ENCODE measurements at regions not wholly inside any gene's neighbourhood (a gene's known extent, or its start where the extent isn't known, plus 50 kb on each side); places are given as distances from the start of the nearest gene placed in this dataset.

DNA sequence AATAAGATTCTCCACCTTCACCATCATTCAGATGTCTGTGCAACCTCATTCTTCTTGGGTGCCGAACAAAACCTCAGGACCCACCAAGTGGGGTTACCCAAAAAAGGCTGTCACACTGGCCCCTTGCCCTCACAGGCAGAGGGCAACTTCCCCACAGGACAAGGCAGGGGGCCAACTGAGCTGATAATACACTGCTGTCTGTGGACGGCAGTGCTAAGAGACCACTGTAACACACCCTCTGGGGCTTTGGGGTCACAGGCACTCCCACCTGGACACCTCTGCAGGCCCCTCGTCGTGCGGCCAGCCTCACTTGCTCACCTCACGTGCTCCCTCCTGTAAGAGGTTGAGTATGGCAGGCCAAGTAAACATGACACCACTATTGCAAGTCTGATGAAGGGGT is 515.8 kb upstream of the COX7C start (continued):
- TF ChIP-seq JUND (IDR thresholded peaks at IDR 0.05; ENCODE audit: borderline replicate concordance, low read depth, low read length) (no peak), JUND (tag; IDR thresholded peaks at IDR 0.05; ENCODE audit: borderline replicate concordance, low read depth, low read length) (no peak), BMI1 (IDR thresholded peaks at IDR 0.05; ENCODE audit: low read length) (no peak), FOXK2 (conservative IDR thresholded peaks at IDR 0.05 in 1 of 2, IDR thresholded peaks at IDR 0.05 in 1 of 2; ENCODE audit: low read depth in 2 of 2) (no peak), NCOA2 (IDR thresholded peaks at IDR 0.05; ENCODE audit: partially characterized antibody in 2 of 2) (no peak), POLR3G (IDR thresholded peaks at IDR 0.05; ENCODE audit: extremely low read depth, insufficient read length, insufficient replicate concordance) (no peak)

DNA sequence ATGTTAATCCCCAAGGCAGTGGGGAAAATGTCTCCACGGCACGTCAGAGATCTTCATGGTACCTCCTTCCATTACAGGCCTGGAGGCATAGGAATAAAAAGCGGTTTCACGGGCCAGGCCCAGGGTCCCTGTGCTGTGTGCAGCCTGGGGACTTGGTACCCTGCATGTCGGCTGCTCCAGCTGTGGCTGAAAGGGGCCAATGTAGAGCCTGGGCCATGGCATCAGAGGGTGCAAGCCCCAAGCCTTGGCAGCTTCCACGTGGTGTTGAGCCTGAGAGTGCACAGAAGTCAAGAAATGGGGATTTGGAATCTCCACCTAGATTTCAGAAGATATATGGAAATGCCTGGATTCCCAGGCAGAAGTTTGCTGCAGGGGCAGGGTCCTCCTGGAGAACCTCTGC is 508.9 kb upstream of the COX7C start:
- H3K4me2 ChIP-seq (ENCODE audit: insufficient read depth, low read length): no peak overlapping the region
- H4K20me1 ChIP-seq (replicated peaks; ENCODE audit: control insufficient read depth, insufficient read depth, low read length): no peaks in the 10 kb centered on the region
- ATAC-seq (no peak), FAIRE-seq (no peak), DNase-seq (ENCODE audit: extremely low read depth in 1 of 4, low spot score in 3 of 4) (no peak)
- intact Hi-C loops (cut with micrococcal nuclease) (no loop called here), in situ Hi-C loops (cut with MboI) (no loop called here)
- H3K4me3 ChIP-seq: no peak overlapping the region
- no peaks in the 10 kb centered on the region for H3K9me1 ChIP-seq (ENCODE audit: control insufficient read depth, insufficient read depth, low read length)
- H3K36me3 ChIP-seq (ENCODE audit: control insufficient read depth, insufficient read depth, low read length): no peaks in the 10 kb centered on the region
- no peaks in the 10 kb centered on the region for H3K79me2 ChIP-seq (ENCODE audit: control insufficient read depth, insufficient read depth, low read length)
- ChIA-PET CTCF (ENCODE audit: low intra/inter-chr PET ratio) (no interaction called here), POLR2A (no interaction called here)
- H3K4me1 ChIP-seq (replicated peaks in 1 of 2; ENCODE audit: control insufficient read depth in 2 of 2, insufficient read depth in 2 of 2, low read length in 2 of 2): no peaks in the 10 kb centered on the region
- no peaks in the 10 kb centered on the region for H3K27me3 ChIP-seq (ENCODE audit: control insufficient read depth in 2 of 2, insufficient read depth in 2 of 2, low read length in 2 of 2)
- H3K9me3 ChIP-seq (replicated peaks; ENCODE audit: control insufficient read depth, insufficient read depth, low read depth, low read length): no peaks in the 10 kb centered on the region
- 1% methylated on average over 6 of the region's 6 CpGs for WGBS (ENCODE audit: insufficient coverage, low coverage, missing lambda C conversion rate)
- H3K9ac ChIP-seq (ENCODE audit: insufficient read depth in 1 of 2, low read depth in 2 of 2, low read length in 2 of 2): no peak overlapping the region
- no TSS peak for BruUV-seq (replicated peaks)
- TF ChIP-seq, protein P1, sequence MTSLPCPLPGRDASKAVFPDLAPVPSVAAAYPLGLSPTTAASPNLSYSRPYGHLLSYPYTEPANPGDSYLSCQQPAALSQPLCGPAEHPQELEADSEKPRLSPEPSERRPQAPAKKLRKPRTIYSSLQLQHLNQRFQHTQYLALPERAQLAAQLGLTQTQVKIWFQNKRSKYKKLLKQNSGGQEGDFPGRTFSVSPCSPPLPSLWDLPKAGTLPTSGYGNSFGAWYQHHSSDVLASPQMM (CRISPR knock-in tag; IDR thresholded peaks at IDR 0.05): no peak
- TF ChIP-seq, protein P2, sequence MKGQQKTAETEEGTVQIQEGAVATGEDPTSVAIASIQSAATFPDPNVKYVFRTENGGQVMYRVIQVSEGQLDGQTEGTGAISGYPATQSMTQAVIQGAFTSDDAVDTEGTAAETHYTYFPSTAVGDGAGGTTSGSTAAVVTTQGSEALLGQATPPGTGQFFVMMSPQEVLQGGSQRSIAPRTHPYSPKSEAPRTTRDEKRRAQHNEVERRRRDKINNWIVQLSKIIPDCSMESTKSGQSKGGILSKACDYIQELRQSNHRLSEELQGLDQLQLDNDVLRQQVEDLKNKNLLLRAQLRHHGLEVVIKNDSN (CRISPR knock-in tag; IDR thresholded peaks at IDR 0.05): no peak
- TF ChIP-seq ZSCAN29 (IDR thresholded peaks at IDR 0.05) (no peak), CREB3 (tag; conservative IDR thresholded peaks at IDR 0.05; ENCODE audit: low read depth) (no peak)
- TF ChIP-seq, protein P3, sequence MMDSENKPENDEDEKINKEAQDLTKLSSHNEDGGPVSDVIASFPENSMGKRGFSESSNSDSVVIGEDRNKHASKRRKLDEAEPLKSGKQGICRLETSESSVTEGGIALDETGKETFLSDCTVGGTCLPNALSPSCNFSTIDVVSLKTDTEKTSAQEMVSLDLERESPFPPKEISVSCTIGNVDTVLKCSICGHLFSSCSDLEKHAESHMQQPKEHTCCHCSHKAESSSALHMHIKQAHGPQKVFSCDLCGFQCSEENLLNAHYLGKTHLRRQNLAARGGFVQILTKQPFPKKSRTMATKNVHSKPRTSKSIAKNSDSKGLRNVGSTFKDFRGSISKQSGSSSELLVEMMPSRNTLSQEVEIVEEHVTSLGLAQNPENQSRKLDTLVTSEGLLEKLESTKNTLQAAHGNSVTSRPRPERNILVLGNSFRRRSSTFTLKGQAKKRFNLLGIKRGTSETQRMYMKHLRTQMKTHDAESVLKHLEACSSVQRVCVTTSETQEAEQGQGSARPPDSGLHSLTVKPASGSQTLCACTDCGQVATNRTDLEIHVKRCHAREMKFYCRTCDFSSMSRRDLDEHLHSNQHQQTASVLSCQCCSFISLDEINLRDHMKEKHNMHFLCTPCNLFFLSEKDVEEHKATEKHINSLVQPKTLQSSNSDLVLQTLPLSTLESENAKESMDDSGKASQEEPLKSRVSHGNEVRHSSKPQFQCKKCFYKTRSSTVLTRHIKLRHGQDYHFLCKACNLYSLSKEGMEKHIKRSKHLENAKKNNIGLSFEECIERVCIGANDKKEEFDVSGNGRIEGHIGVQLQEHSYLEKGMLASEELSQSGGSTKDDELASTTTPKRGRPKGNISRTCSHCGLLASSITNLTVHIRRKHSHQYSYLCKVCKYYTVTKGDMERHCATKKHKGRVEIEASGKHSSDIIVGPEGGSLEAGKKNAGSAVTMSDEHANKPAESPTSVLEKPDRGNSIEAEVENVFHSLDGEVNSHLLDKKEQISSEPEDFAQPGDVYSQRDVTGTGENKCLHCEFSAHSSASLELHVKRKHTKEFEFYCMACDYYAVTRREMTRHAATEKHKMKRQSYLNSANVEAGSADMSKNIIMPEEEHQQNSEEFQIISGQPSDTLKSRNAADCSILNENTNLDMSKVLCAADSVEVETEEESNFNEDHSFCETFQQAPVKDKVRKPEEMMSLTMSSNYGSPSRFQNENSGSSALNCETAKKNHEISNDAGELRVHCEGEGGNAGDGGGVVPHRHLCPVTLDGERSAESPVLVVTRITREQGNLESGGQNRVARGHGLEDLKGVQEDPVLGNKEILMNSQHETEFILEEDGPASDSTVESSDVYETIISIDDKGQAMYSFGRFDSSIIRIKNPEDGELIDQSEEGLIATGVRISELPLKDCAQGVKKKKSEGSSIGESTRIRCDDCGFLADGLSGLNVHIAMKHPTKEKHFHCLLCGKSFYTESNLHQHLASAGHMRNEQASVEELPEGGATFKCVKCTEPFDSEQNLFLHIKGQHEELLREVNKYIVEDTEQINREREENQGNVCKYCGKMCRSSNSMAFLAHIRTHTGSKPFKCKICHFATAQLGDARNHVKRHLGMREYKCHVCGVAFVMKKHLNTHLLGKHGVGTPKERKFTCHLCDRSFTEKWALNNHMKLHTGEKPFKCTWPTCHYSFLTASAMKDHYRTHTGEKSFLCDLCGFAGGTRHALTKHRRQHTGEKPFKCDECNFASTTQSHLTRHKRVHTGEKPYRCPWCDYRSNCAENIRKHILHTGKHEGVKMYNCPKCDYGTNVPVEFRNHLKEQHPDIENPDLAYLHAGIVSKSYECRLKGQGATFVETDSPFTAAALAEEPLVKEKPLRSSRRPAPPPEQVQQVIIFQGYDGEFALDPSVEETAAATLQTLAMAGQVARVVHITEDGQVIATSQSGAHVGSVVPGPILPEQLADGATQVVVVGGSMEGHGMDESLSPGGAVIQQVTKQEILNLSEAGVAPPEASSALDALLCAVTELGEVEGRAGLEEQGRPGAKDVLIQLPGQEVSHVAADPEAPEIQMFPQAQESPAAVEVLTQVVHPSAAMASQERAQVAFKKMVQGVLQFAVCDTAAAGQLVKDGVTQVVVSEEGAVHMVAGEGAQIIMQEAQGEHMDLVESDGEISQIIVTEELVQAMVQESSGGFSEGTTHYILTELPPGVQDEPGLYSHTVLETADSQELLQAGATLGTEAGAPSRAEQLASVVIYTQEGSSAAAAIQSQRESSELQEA (IDR thresholded peaks at IDR 0.05; ENCODE audit: low read depth): no peak
- no peak overlapping the region for H2AFZ ChIP-seq (ENCODE audit: low read depth, low read length)
- no peak overlapping the region for H3K27ac ChIP-seq (ENCODE audit: extremely low read depth, low read depth, low read length)
